ENCODE measurements at regions not wholly inside any gene's neighbourhood (a gene's known extent, or its start where the extent isn't known, plus 50 kb on each side); places are given as distances from the start of the nearest gene placed in this dataset.
"Not testable (repeated sequence)": the region's sequence is repeated elsewhere in the genome, so short reads cannot be mapped to it uniquely, and the experiment has no call there.

GRCh38 chr4:130851107-130851506 is 1755.2 kb downstream of the C4orf33 start:
- no peak for DNase-seq

GRCh38 chr4:130851932-130852331 is 1756.0 kb downstream of the C4orf33 start:
- DNase-seq, result no peak

- no peak for DNase-seq
These were observed 1759.6 kb downstream of the C4orf33 start for GRCh38 chr4:130855533-130855932.

- DNase-seq, result no peak
These were observed 1764.0 kb downstream of the C4orf33 start for GRCh38 chr4:130859991-130860390.

GRCh38 chr4:130896920-130897319 is 1801.0 kb downstream of the C4orf33 start:
- DNase-seq, result no peak

- DNase-seq, result no peak
These were observed 1805.4 kb downstream of the C4orf33 start for GRCh38 chr4:130901321-130901720.

GRCh38 chr4:130922955-130923354 is 1827.0 kb downstream of the C4orf33 start:
- no peak for DNase-seq

- no peak for DNase-seq
These were observed 1859.6 kb downstream of the C4orf33 start for GRCh38 chr4:130955520-130955919.

- DNase-seq, result no peak
These were observed 1889.4 kb downstream of the C4orf33 start for GRCh38 chr4:130985371-130985770.

GRCh38 chr4:130995988-130996387 is 1900.0 kb downstream of the C4orf33 start:
- no peak for DNase-seq

- no peak for DNase-seq
These were observed 1905.4 kb downstream of the C4orf33 start for GRCh38 chr4:131001371-131001770.

GRCh38 chr4:131002132-131002531 is 1906.2 kb downstream of the C4orf33 start:
- no peak for DNase-seq

GRCh38 chr4:131006388-131006787 is 1910.4 kb downstream of the C4orf33 start:
- DNase-seq, result no peak

GRCh38 chr4:131011961-131012360 is 1916.0 kb downstream of the C4orf33 start:
- DNase-seq, result not testable (repeated sequence)

- DNase-seq, result no peak
These were observed 1917.3 kb downstream of the C4orf33 start for GRCh38 chr4:131013226-131013625.

- DNase-seq, result no peak
These were observed 1930.8 kb downstream of the C4orf33 start for GRCh38 chr4:131026771-131027170.

GRCh38 chr4:131044368-131044767 is 1948.4 kb downstream of the C4orf33 start:
- no peak for DNase-seq

- no peak for DNase-seq
These were observed 1950.9 kb downstream of the C4orf33 start for GRCh38 chr4:131046821-131047220.

GRCh38 chr4:131052646-131053045 is 1956.7 kb downstream of the C4orf33 start:
- no peak for DNase-seq

- DNase-seq, result no peak
These were observed 1958.6 kb downstream of the C4orf33 start for GRCh38 chr4:131054489-131055019.

- no peak for DNase-seq
These were observed 1965.8 kb downstream of the C4orf33 start for GRCh38 chr4:131061734-131062133.

- DNase-seq, result no peak
These were observed 1967.9 kb downstream of the C4orf33 start for GRCh38 chr4:131063878-131064277.

- DNase-seq, result no peak
These were observed 1985.1 kb downstream of the C4orf33 start for GRCh38 chr4:131081069-131081468.

- no peak for DNase-seq
These were observed 1989.0 kb downstream of the C4orf33 start for GRCh38 chr4:131084997-131085396.

- no peak for DNase-seq
These were observed 1995.9 kb downstream of the C4orf33 start for GRCh38 chr4:131091896-131092295.
